NCI-H2196 (cell line): ENCODE measurements at regions not wholly inside any gene's neighbourhood (a gene's known extent, or its start where the extent isn't known, plus 50 kb on each side); places are given as distances from the start of the nearest gene placed in this dataset.
A peak's percentile ranks its signal among the peaks of the same experiment; 100 is the strongest.

ENCODE experiments used
- DNase-seq: peaks from one replicate; lab custom pipeline; 2025; ENCODE audit not compliant: unreplicated experiment; lab: John Stamatoyannopoulos, UW

- DNase-seq = no peak
These were observed 99.2 kb downstream of the C12orf50 start for GRCh38 chr12:87930033-87930432.

DNA sequence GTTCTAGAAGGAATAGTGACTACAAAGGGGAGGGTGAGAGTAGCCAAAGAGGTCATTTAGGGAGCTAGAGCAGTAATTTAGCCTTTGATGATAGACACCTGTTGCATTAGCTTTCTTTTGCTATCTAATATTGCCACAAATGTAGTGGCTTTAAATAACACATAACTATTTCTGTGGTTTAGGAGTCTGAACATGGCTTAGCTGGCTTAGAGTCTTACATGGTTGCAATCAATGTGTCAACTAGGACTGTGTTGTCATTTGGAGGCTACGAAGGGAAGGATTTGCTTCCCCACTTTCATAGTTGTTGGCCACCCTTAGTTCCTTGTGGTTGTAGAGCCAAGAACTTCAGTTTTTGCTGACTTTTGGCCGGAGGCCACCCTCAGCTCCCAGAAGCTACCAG, 99.9 kb downstream of the C12orf50 start:
- DNase-seq = no peak

GRCh38 chr12:87928031-87928430, 101.2 kb downstream of the C12orf50 start:
- no peak for DNase-seq

DNA sequence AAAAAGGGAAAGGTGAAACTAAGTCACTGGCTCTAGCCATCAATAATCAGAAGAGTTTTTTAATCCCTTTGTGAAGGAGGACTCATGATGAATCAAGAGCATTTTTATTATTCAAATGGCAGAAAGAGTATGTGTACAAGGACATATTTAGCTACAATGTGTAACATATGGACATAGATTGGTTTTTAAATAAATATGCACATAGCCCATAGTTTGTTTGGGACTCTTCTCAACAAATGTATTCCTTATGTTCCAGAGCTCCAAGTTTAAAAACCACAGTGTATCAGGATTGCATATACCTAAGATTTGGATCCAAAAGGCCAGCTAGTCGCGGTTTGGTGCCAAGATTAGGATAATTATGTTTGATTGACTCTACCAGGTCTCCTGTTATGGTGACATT, 104.2 kb downstream of the C12orf50 start:
- no peak for DNase-seq

- DNase-seq = no peak
These were observed 105.1 kb downstream of the C12orf50 start for GRCh38 chr12:87924149-87924548.

GRCh38 chr12:87923361-87923760, 105.8 kb downstream of the C12orf50 start:
- DNase-seq = no peak

GRCh38 chr12:87922736-87923135, 106.5 kb downstream of the C12orf50 start:
- DNase-seq = no peak

GRCh38 chr12:87921621-87922020, 107.6 kb downstream of the C12orf50 start:
- no peak for DNase-seq

DNA sequence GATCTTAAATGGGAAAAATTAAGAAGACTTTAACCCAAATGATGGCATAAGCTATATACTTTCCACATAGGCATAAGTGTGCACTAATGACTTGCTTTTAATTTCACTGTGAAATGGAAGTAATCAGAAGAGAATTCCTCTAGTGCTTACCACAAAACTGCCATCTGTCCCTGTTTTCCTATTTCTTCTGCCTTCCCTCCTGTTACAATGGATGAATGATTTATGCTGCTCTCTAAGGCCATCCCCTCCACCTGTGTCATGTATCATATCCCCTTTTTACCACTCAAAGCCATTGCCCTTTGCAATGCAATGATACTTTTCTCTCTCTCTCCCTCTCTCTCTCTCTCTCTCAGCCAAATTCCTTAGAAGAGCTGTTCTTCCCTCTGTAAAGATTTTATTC, 109.1 kb downstream of the C12orf50 start:
- DNase-seq = no peak

DNA sequence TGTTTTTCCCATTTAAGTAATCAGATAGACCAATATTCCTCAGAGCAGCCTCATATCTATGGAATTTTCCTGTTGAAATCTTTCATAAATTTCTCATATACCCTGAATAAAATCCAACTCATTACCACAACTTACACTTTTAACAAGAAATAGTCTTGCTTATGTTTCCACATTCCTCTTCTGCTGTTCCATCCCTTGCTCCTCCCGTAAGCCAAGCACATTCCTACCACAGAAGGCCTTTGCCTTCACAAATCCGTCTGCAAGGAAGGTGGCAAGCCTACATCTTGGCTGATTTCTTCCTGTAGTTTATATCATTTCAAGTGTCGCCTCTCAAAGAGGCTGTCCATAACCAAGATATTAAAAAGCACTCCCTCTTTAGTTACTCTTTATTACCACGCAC, 127.7 kb downstream of the C12orf50 start:
- DNase-seq = no peak

- DNase-seq = no peak
These were observed 131.5 kb downstream of the C12orf50 start for GRCh38 chr12:87897662-87898061.

DNA sequence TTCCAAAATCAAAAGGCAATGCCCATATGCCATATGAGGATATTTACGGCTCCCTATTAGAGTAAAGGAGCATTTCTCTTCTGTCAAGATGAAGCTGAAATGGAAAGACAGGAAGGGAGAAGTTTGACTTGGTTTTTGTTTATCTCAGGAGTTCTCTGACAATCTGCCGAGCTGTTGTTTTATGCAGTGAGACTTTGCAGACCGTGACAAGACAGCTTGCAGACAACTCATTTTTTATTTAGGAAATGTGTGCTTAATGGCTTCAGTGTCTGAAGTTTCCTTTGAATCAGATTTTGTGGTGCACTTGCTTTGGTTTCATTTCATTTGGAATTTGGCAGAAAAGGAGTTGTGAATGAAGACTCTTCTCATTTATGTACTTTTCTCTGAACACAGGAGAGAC, 145.4 kb downstream of the C12orf50 start:
- no peak for DNase-seq

GRCh38 chr12:87879141-87879540, 150.1 kb downstream of the C12orf50 start:
- no peak for DNase-seq

DNA sequence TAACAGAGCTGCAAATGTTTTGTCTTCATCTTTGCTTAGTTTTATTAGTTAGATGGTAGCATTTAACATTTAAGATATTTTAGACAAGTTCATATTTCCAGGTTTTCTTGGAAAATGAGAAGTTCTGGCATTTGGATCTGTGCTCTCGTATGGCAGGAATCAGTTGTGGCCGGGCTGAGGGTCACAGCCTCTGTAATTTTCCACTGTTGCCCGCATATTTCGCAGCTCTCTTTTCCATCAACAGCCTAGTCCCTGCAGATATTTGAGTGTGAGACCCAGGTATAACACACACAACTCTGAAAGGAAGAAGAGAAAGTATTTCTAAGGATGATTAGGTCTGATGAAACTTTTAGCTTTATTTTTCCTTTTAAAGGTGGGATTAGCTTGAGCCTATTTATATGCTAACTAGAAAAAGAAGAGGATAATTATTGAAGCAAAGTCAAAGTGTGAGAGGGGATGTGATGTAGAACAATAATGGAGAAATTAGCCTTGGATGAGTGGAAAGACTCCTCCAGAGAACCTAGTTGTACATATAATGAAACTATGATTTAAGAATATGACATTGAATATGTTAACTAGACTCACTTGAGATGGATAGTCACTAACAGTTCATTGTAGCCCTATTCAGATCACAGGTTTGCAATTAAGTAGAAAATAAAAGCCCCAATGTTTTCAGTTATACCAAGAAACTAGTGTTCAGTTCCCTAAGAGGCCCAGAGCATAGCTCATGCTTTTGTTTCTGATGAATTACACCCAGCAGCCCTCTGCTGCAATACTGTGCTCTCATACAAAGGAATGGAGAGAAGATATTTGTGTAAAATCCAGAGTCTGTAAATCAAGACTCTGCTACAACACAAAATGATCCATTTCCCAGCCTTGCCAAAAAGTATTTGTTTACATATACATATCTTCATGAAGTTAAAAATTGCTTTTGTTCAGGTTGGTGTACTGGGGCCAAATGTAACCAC, 158.4 kb downstream of the C12orf50 start:
- DNase-seq = no peak

DNA sequence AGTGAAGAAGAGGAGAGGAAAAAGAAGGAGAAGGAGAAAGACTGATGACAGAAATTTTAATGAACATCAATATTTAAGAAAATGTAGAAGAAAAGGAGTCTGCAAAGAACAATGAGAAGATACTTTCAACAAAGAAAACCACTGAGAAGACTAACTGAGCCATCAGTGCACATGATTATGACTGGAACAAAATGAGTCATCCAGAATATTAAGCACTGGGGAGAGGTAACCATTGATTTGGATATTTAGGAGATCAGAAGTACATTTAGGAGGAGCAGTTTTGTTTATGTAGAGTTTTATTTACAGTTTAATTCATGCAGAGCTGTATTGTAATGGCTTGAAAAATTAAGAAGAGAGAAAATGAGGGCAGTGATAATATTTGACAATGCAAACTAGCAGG, 159.1 kb downstream of the C12orf50 start:
- no peak for DNase-seq

- no peak for DNase-seq
These were observed 162.5 kb downstream of the C12orf50 start for GRCh38 chr12:87866578-87867292.

DNA sequence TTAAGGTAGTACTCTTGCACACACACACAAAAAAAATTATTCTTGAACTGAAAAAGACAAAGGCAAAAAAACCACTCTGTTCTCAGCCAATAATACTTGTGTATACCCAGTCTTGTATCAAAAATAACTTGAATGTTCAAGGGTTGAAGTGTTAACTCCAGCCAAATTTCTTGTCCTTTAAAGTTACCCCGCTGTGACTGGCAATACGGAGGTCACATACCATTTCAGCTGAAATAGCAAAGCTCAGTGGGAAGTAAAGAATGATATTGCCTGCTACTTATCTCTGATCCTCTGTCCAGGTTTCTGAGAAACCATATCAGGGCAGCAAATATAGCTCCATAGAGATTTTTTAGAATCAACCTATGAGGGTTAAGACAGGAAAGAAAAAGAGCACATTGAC, 167.4 kb downstream of the C12orf50 start:
- DNase-seq = no peak

DNA sequence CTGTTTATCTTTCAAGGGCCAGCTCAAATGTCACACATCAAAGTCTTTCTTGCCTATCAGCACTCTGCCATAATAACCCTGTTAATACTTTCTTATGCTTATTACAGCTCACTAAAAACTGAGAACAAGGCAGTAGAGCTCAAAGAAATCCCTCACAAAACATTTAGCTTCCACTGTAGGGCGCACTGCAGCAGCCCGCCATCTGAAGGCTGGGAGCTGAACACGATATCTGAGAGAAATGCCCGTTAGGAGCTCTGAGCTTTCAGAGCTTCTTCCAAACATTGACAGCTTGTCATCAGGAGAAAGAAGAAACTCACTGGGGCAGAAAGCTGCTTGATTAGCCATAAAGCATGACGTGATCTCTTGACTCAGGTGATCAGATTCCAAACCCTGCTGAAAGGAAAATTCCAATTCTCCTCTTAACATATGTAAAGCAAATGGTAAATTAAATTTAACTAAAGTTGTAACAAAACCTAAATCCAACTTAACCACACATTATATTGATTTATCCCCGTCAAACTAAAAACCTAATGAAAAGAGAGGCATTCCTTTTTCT, 175.7 kb downstream of the C12orf50 start:
- no peak for DNase-seq

DNA sequence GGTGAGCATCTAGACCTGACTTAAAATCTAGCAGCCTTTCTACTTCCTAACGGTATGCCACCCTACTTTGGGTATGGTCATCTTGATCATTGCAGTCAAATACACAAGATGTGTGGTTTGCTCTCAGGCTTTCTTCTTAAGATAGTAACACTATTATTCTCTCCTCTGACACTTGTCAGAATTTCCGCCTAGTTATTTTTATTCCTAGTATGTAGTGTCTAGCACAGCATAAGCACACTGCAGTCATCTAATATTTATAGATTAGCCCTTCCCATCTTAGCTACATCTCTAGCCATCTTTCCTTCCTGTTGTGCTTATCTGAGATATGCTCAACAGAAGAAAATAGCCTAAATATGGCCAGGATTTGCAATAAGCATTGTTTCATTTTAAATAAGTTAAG, 180.1 kb downstream of the C12orf50 start:
- no peak for DNase-seq

GRCh38 chr12:87848248-87848868, 180.8 kb downstream of the C12orf50 start:
- DNase-seq = peak; percentile 47

- no peak for DNase-seq
These were observed 182.1 kb downstream of the C12orf50 start for GRCh38 chr12:87847147-87847546.
